ENCODE measurements at regions not wholly inside any gene's neighbourhood (a gene's known extent, or its start where the extent isn't known, plus 50 kb on each side); places are given as distances from the start of the nearest gene placed in this dataset.

GRCh38 chr9:89749500-89750116 lies 144.8 kb downstream of the GADD45G start:
- DNase-seq = no peak

DNA sequence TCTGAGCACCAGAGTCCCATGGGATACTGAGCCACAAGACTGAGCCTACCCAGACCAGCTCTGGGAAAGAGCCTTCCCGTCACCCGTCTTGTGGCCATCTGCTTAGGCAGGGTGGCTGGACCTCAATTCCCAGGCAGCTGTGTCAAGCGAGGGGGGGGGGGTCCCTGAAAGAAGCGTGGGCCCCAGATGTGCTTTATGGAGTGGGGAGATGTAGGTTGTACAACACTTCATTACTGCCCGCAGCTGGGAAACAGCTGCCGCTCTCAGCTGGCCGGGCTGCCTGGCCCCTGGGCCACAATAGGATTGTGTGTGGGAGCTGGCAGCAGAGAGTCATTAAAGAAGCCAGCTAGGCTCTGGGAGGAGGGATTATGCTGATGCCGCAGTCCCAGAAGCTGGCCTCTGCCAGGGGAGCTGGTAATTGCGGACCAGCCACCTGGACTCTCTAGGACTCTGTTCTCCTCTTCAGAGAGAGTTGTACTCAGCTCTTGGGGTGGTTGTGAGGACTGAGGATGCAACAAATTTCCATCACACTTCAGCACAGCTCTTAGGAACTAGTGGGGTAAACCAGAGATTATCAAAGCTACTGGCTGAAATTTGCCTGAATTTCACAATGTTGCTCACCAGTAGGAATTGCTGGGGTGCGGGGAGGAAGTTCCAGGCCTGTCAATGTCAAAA lies 145.4 kb downstream of the GADD45G start:
- no peak for DNase-seq

DNA sequence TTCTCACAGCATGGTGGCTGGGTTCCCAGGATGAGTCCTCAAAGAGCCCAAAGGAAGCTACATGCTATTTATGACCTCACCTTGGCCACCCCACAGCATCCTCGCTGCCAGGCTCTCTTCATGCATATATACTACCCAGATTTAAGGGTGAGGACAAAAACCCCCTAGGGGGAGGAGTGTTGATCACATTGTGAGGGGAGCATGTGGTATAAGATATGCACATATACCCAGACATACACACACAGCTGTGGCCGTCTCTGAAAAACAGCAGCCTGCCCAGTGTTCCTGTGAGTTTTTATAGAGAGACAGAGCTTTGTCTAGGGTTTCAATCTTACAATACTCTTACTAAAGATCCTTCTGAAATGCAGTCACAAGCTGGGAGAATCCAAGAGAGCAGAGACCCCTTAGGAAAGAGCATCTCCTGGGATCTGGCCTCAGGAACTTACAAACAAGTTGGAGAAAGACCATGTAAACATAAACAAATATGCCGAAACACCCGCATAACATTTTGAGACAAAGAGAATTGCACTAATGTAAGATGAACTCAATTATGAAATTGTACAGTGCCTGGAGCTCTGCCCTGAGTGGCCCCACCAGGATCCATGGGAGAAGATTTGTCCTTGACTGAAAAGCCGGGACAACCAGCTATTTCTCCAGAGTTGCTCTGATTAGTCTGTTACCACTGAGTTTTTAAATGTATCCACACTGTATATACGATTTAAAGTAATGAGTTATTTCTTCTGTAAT lies 146.4 kb downstream of the GADD45G start:
- DNase-seq = no peak

DNA sequence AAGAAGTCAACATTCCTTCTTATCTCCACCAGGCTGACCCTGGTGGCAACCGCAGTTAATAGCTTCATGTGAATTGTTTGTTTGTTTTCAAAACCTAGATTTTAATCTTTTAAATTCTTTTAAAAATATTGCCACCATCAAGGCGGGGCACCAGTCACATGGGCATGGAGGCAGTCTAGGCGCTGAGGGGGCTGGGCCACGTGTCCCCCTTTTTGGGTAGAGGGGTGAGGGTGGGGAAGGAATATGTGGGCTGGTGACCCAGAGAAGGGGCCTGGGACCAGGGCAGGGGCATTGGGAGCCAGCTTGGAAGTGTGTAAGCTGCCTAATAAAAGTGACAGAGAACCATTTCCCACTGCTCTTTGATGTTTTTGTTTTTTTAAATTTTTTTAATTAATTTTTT lies 147.3 kb downstream of the GADD45G start:
- DNase-seq = no peak

DNA sequence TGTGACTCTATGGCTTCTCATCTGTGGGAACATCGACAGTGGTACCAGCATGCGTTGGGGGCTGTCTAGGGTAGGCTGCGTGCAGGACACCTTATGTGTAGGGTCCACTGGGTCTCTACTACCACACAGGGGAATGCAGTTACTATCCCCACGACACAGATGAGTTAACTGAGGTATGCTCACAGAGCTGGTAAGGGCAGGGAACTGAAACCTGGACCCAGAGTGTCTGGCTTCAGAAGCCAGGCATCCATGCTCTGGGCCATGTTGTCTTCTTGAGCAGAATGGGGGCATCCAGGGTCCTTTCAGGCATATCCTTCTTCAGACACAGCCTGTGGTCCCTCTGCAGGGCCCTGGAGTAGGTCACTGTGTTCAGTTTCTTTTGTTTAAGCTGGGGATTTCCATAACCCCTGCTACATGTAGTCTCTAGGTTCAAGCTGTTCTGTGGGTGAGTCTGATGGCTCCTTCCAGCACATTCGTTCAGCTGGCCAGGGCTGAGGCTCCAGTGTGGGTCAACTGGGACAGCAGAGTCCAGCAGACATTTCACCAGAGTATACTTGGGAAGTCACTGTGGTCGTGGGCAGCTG lies 148.8 kb downstream of the GADD45G start:
- no peak for DNase-seq

DNA sequence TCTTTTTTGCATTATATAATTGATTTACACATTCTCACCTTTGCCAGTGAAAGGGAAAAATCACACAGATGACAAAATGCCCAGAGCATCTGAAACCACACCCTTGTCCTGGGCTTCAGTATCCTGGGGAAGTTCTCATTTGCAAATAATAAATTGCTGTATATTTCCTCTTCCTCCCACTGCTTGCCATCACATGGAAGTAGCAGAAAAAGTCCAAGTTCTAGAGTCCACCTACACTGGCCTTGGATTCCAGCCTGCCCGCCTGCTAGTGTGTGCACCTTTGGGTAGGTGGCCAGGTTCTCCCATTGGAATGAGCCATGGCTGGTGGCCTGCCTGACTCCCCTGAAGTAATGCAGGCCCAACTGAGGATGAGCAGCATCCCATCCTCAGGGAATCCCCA lies 149.4 kb downstream of the GADD45G start:
- DNase-seq = no peak

DNA sequence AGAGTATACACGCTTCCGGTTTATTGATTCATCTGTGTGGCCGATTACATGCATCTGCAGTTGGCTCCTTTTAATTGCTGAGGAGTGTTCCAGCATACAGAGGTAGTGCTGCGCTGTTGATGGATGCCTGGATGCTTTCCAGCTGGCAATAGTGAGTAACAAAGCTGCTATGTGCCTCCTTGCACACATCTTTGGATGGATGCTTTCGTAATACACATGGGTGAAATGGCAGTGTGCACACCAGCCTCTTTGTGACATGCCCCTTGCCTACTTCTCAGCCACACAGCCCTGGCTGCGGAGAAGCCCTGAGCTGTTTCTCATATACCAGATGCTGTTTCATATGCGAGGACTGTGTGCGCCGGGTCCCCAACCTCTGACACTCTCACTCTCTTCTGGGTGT lies 151.0 kb downstream of the GADD45G start:
- DNase-seq = no peak

GRCh38 chr9:89756891-89757537 lies 152.2 kb downstream of the GADD45G start:
- no peak for DNase-seq

- no peak for DNase-seq
Measured at GRCh38 chr9:89757776-89758528, 153.1 kb downstream of the GADD45G start.

GRCh38 chr9:89759572-89759971 lies 154.8 kb downstream of the GADD45G start:
- DNase-seq = no peak

DNA sequence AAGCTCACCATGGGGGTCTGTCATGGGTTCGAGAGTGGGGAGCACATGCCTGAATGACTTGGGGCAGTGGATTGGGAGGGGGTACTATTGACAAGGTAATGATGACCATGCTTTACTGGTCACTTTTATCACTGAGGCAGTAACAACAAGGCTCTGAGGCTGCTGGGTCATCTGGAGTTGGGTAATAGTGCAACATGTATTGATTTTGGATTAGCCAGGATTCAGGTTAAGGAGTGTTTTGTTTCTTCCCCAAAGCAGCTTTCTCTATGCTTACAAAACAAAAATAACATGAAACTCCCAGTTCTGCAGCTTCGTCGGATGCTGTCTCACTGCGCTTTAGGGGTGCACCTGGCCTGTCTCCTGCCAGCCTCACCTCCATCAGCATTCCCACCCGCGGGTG lies 155.3 kb downstream of the GADD45G start:
- DNase-seq = no peak

DNA sequence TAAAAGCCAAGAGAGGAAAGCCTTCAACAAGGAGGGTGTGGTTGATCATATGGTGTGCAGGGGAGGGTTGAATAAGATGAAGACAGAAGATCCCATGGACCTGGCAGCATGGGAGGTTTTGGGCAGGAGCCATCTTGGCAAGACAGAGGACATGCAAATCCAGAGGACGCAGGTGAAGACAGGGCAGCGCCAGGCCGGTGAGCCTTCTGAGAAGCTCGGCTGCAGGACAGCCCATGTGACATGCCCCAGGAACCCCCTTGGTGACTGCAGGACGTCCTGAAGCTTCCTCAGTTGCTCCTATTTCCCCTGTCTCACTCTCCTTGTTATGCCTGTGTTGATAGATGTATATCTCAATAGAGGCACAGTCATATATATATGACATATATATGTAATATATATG lies 159.4 kb downstream of the GADD45G start:
- no peak for DNase-seq

DNA sequence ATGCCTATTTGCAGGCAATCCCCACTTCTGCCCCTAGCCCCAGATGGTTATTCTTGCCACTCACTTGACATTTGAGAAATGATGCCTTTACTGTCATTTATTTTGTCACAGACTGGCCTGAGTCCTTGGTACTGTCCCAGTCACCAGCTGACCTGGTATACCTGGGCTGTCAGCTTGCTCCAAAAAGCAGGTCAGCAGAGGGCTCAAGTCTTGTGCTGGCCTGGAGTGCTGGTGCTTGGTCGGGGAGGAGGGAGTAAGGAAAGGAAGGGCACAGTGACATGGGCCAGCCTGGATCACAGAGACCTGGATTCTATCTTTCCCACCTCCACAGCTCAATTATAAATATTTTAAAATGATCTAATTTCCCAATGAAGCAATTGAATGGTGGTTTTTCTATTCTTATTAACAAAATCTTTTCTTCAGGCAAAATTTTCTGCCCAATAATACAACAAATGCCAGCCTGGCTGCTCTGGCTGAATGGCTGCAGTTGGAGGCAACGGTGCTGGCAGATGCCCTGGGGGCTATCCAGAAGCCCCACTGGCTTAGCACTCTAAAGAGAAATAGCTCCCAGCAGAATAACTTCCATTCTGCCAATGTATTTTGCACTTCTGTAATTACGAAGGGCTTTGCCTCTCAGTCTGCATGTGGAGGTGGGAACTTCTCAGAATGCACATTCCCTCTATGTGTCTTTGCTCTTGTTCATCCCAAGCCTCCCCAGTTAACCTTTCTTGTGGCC lies 160.6 kb downstream of the GADD45G start:
- DNase-seq = no peak

DNA sequence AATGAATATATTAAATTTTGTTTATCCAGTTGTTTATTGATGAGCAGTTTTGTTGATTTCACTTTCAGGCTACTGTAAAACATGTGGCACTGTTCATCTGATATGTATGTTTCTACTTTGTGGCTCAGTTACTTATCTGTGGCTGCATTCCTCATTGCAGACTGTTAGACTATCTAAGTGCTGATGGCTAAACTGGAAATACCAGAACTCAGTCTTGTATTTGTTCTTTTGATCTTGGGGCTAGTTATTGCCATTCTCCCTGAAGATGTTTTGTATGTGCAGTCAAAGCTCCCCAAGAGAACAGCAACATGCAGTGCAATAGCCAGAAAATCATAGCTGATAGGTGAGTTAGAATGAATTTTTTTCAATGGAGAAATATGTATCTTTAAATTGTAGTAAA lies 162.2 kb downstream of the GADD45G start:
- no peak for DNase-seq

DNA sequence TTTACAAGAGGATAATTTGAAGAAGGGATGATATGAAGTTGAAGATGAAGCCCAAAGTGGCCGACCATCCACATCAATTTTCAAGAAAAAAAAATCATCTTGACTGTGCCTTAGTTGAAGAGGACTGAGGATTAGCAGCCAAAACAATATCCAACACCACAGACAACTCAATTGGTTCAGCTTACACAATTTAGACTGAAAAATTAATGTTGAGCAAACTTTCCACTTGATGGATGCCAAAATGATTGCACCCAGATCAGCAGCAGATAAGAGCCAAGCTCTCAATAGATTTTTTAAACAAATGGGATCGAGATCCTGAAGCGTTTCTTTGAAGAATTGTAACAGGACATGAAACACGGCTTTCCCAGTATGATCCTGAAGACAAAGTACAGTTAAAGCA lies 163.2 kb downstream of the GADD45G start:
- DNase-seq = no peak

GRCh38 chr9:89768650-89769071 lies 163.8 kb downstream of the GADD45G start:
- no peak for DNase-seq

- DNase-seq = no peak
Measured at GRCh38 chr9:89770531-89771174, 165.8 kb downstream of the GADD45G start.

DNA sequence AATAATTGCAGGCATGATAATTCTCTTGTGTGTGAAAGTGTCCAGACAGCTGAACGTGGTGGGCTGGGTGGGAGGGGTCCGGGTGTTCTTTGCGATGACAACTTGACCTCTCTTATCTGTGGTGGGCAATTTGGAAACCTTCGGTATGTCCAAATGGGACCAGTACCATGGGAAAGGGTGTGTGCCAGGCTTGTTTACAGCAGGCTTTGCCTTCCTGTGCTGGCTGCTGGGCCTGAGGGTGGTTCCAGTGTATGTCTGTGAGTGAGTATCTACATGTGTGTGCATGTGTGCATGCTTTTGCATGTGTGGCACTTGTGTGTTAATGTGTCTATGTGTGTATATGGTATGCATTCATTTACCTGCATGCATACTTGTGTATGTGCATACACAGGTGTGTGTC lies 166.4 kb downstream of the GADD45G start:
- no peak for DNase-seq

DNA sequence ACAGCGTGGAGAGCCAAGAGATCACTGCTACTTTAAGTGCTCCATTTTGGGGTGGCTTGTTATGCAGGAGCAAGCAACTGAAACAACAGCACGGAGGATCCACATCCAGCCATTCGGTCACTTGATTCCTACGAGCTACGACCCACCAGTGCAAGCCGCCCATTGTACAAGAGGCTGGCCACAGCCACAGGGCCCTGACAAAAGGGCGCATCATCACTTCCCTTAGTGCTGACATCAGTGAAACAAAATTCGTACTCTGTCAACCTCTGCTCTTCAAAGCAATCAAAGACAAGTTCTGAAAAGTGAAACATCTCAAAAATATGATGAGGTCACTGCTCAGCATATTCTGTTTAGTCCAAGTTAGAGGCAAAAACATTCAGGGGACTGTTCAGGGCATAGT lies 168.4 kb downstream of the GADD45G start:
- no peak for DNase-seq

DNA sequence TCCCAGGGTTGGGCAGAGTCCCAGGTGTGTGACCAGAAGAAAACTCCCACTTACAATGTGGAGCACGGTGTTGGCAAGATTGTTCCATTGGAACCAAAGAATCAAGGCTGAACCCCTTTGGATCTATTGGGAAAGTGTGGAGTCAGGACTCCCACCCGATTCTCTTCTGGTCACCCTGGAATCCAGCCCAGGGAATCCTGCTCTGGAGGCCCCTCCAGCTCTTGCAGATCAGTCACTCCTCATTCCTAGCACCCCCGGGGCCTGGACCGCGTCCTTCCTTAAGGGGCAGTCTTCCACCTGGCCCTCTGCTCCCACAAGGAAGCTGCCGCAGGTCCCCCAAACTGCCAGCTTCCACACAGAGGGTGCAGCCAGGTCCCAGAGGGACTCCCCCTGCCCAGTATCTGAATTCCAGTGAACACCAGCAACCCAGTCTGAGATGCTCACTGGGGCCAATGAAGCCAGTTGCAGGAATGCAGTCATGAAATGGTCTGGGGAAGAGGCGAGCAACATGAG lies 170.1 kb downstream of the GADD45G start:
- no peak for DNase-seq

GRCh38 chr9:89775641-89776040 lies 170.8 kb downstream of the GADD45G start:
- no peak for DNase-seq
